Subcutaneous abdominal adipose tissue (tissue), 5 donors: ENCODE measurements at regions not wholly inside any gene's neighbourhood (a gene's known extent, or its start where the extent isn't known, plus 50 kb on each side); places are given as distances from the start of the nearest gene placed in this dataset.

ENCODE experiments used
- H3K27ac ChIP-seq: one replicate; pipeline ENCODE4 v1.7.0; 2013; ENCODE audit warnings: low read depth, mild to moderate bottlenecking, inconsistent platforms, low read length, moderate library complexity
- H3K27me3 ChIP-seq, 5 donors: one replicate each; pipeline ENCODE4 v1.7.0; 2013; ENCODE audit warnings: low read length in 5 of 5, inconsistent platforms in 1 of 5; ENCODE audit not compliant: control insufficient read depth in 5 of 5, insufficient read depth in 4 of 5
- H3K36me3 ChIP-seq, 5 donors: one replicate each; pipeline ENCODE4 v1.7.0; 2013; ENCODE audit warnings: low read length in 5 of 5; ENCODE audit not compliant: control insufficient read depth in 5 of 5, insufficient read depth in 5 of 5
- H3K4me1 ChIP-seq, 5 donors: one replicate each; pipeline ENCODE4 v1.7.0; 2013; ENCODE audit warnings: low read length in 5 of 5, mild to moderate bottlenecking in 3 of 5, moderate library complexity in 1 of 5; ENCODE audit not compliant: control insufficient read depth in 5 of 5, insufficient read depth in 5 of 5
- H3K4me3 ChIP-seq, 5 donors: one replicate each; pipeline ENCODE4 v1.7.0; 2013; ENCODE audit warnings: low read length in 5 of 5, low read depth in 1 of 5
- H3K9ac ChIP-seq, 5 donors: one replicate each; pipeline ENCODE4 v1.7.0; 2013; ENCODE audit warnings: low read length in 5 of 5, mild to moderate bottlenecking in 4 of 5, moderate library complexity in 3 of 5
- H3K9me3 ChIP-seq, 5 donors: one replicate each; pipeline ENCODE4 v1.7.0; 2013; ENCODE audit warnings: low read length in 5 of 5; ENCODE audit not compliant: control insufficient read depth in 5 of 5
- donor health status: healthy.
- donor health status: healthy.
- donor health status: healthy.
- donor health status: healthy.
- donor health status: healthy.

GRCh38 chr17:22467720-22468119 lies 775.4 kb downstream of the KCNJ18 start:
- Histone ChIP-seq H3K9ac (no peak overlapping the region), H3K9me3 (peaks cover 0 to 2% (median 0%) of the 10 kb centered on the region in 5 donors), H3K36me3 (no peaks in the 10 kb centered on the region), H3K4me3 (no peak overlapping the region), H3K4me1 (no peaks in the 10 kb centered on the region), H3K27me3 (no peaks in the 10 kb centered on the region), H3K27ac (no peak overlapping the region)

DNA sequence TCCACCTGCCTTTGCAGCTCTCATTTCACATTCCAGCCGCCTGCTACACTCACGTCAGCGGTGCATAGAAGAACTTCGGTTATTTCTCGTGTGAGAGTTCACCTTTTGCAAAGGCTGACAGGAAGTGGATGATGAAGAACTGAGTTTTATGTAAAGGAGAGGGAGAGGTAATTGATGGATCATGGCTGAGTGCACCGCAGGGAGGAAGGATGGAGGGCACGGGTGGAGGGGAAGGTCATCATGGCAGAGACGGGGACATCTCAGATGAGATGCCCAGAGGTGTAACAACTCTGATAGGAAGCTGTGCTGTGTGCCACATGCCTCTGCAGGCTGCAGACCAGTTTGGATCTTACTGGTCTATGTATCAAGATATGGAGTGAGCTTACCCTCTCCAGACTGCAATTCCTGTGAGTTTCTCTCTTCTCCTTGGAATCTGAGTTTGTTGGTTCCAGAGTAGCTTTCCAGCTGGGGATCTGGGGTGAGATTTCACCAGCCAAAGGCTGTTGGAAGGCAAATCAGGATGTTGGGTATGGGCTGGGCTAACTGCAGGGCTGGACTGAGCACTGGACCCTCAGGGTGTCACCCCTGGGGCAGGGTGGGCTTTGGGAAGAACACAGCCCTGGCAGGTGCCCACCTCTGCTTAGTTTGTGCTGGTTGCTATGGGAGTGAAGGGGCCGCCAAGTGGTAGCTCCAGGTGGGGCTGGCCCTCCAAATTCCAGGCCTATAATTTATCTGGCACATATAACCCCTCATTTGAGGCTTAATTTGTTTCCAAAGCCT lies 777.0 kb downstream of the KCNJ18 start:
- H3K9ac ChIP-seq, result no peak overlapping the region
- peaks cover 0 to 2% (median 0%) of the 10 kb centered on the region in 5 donors for H3K9me3 ChIP-seq
- H3K4me3 ChIP-seq, result no peak overlapping the region
- no peaks in the 10 kb centered on the region for H3K4me1 ChIP-seq
- H3K27ac ChIP-seq, result no peak overlapping the region
- no peaks in the 10 kb centered on the region for H3K36me3 ChIP-seq
- H3K27me3 ChIP-seq, result no peaks in the 10 kb centered on the region

- Histone ChIP-seq H3K27me3 (no peaks in the 10 kb centered on the region), H3K36me3 (no peaks in the 10 kb centered on the region), H3K4me1 (no peaks in the 10 kb centered on the region), H3K27ac (no peak overlapping the region), H3K9ac (no peak overlapping the region), H3K4me3 (no peak overlapping the region), H3K9me3 (peaks cover 0 to 2% (median 0%) of the 10 kb centered on the region in 5 donors)
Measured at GRCh38 chr17:22469941-22470340, 777.6 kb downstream of the KCNJ18 start.

GRCh38 chr17:22470411-22471175 lies 778.3 kb downstream of the KCNJ18 start:
- Histone ChIP-seq H3K36me3 (no peaks in the 10 kb centered on the region), H3K4me1 (no peaks in the 10 kb centered on the region), H3K27me3 (no peaks in the 10 kb centered on the region), H3K4me3 (no peak overlapping the region), H3K9ac (no peak overlapping the region), H3K9me3 (peaks cover 0 to 2% (median 0%) of the 10 kb centered on the region in 5 donors), H3K27ac (no peak overlapping the region)

DNA sequence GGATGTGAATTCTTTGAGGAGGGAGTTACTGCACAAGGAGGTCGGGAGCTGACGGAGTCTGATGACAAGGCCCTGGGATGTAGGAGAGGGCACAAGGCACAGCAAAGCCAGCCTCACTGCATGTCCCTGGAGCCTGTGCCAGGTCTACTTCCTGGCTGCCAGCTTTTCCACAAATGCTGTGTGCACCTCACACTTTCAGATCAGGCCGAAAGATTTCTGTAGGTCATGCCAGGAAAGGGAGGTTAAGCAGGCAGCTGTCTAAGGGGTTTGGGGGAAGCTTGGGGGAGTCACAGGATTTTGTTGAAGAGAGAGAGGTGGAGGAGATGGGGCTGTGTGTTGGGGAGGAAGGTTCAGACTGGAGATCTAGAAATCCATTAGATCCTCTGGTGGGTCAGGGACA lies 792.5 kb downstream of the KCNJ18 start:
- no peak overlapping the region for H3K27ac ChIP-seq
- H3K27me3 ChIP-seq, result peaks cover 0 to 6% (median 0%) of the 10 kb centered on the region in 5 donors
- H3K4me1 ChIP-seq, result no peaks in the 10 kb centered on the region
- no peak overlapping the region for H3K9ac ChIP-seq
- peaks cover 0 to 26% (median 14%) of the 10 kb centered on the region in 5 donors for H3K9me3 ChIP-seq
- H3K4me3 ChIP-seq, result no peak overlapping the region
- H3K36me3 ChIP-seq, result no peaks in the 10 kb centered on the region

GRCh38 chr17:22490399-22490798 lies 798.1 kb downstream of the KCNJ18 start:
- H3K27ac ChIP-seq, result no peak overlapping the region
- peaks cover 0 to 22% (median 14%) of the 10 kb centered on the region in 5 donors for H3K9me3 ChIP-seq
- H3K9ac ChIP-seq, result no peak overlapping the region
- H3K27me3 ChIP-seq, result peaks cover 0 to 6% (median 0%) of the 10 kb centered on the region in 5 donors
- no peaks in the 10 kb centered on the region for H3K4me1 ChIP-seq
- no peaks in the 10 kb centered on the region for H3K36me3 ChIP-seq
- no peak overlapping the region for H3K4me3 ChIP-seq

- no peak overlapping the region for H3K27ac ChIP-seq
- no peak overlapping the region for H3K4me3 ChIP-seq
- no peaks in the 10 kb centered on the region for H3K4me1 ChIP-seq
- H3K9ac ChIP-seq, result no peak overlapping the region
- no peaks in the 10 kb centered on the region for H3K36me3 ChIP-seq
- peaks cover 0 to 1% (median 0%) of the 10 kb centered on the region in 5 donors for H3K27me3 ChIP-seq
- H3K9me3 ChIP-seq, result peaks cover 0 to 9% (median 8%) of the 10 kb centered on the region in 5 donors
Measured at GRCh38 chr17:22492331-22492730, 800.0 kb downstream of the KCNJ18 start.

DNA sequence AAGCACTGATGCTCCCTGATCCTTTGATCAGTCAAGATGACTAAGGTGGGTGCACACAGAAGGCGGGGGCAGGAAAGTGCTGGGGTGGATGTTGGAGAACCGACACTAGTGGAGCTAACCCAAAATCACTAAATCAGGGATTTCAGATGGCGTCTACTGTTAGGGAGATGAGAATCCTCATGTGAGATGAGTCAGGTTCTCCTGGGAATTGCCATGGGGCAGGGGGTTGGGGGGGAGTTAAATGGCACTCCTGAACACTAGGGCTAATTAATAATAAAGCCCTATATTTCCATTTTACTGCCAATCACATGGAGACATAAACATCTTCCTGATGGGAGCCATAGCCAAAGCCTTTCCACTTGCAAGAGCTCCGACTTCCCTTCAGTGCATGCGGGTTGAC lies 804.1 kb downstream of the KCNJ18 start:
- Histone ChIP-seq H3K36me3 (no peaks in the 10 kb centered on the region), H3K9me3 (peaks cover 0 to 2% (median 0%) of the 10 kb centered on the region in 5 donors), H3K27ac (no peak overlapping the region), H3K4me3 (no peak overlapping the region), H3K27me3 (no peaks in the 10 kb centered on the region), H3K4me1 (no peaks in the 10 kb centered on the region), H3K9ac (no peak overlapping the region)

GRCh38 chr17:22503322-22503899 lies 811.1 kb downstream of the KCNJ18 start:
- H3K4me3 ChIP-seq, result no peak overlapping the region
- H3K9ac ChIP-seq, result no peak overlapping the region
- H3K27ac ChIP-seq, result no peak overlapping the region
- no peaks in the 10 kb centered on the region for H3K36me3 ChIP-seq
- H3K27me3 ChIP-seq, result no peaks in the 10 kb centered on the region
- H3K4me1 ChIP-seq, result no peaks in the 10 kb centered on the region
- peaks cover 0 to 23% (median 8%) of the 10 kb centered on the region in 5 donors for H3K9me3 ChIP-seq

DNA sequence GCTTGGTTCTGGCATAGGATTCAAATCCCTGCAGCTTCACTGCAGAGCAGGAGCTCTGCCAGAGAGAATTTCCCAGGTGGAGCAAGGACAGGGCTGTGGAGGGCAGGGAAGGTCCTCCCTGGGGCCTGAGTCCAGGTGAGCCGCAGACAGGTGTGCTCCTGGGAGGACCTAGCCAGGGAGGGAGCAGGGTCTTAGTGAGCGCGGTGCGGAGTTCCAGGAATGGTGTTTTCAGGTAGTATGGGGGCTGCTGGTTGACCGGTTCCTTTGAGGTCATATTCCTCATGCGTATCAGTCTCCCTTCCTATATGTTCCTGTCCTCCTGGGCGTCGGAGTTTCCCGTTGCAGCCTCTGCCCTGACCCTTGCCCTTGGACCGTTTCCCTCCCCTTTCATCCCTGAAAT lies 813.3 kb downstream of the KCNJ18 start:
- H3K4me3 ChIP-seq, result no peak overlapping the region
- H3K36me3 ChIP-seq, result no peaks in the 10 kb centered on the region
- peaks cover 0 to 23% (median 8%) of the 10 kb centered on the region in 5 donors for H3K9me3 ChIP-seq
- no peaks in the 10 kb centered on the region for H3K27me3 ChIP-seq
- no peak overlapping the region for H3K27ac ChIP-seq
- H3K9ac ChIP-seq, result no peak overlapping the region
- no peaks in the 10 kb centered on the region for H3K4me1 ChIP-seq
